ENCODE measurements at regions not wholly inside any gene's neighbourhood (a gene's known extent, or its start where the extent isn't known, plus 50 kb on each side); places are given as distances from the start of the nearest gene placed in this dataset.
"Not testable (repeated sequence)": the region's sequence is repeated elsewhere in the genome, so short reads cannot be mapped to it uniquely, and the experiment has no call there.

DNA sequence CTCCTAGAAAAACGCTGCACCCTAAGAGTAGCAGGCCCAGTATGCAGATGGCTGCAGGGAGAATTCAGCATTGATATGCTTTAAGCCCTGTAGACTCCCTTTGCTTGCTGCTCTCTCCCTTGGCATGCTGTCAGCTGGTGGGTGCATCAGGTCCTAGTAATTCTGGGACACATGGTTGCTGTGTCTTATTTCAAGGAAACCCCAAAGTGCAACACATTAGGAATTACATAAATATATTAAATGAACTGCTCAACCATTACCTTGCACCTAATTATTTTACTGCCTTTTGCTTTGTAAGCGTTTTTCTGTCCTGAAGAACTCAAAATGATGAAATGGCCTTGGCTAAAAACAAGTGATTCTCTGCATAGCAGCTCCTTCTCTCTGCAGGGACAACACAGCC, 516.3 kb downstream of the ZIC3 start:
- no peaks in the 10 kb centered on the region for H3K4me1 ChIP-seq
- H3K27me3 ChIP-seq: no peaks in the 10 kb centered on the region
- WGBS, 2 donors (ENCODE audit: low coverage in 1 of 2): 0 to 29% methylated on average over 1 to 2 of the region's 2 CpGs
- no peak overlapping the region for H3K27ac ChIP-seq
- no peak overlapping the region for H3K4me3 ChIP-seq
- no peak for ATAC-seq
- H3K9me3 ChIP-seq: no peaks in the 10 kb centered on the region
- H3K36me3 ChIP-seq: no peaks in the 10 kb centered on the region
- TF ChIP-seq POLR2A (IDR thresholded peaks at IDR 0.05) (no peak), EP300 (IDR thresholded peaks at IDR 0.05) (no peak), POLR2AphosphoS5 (IDR thresholded peaks at IDR 0.05) (no peak)
- TF ChIP-seq, protein P1, sequence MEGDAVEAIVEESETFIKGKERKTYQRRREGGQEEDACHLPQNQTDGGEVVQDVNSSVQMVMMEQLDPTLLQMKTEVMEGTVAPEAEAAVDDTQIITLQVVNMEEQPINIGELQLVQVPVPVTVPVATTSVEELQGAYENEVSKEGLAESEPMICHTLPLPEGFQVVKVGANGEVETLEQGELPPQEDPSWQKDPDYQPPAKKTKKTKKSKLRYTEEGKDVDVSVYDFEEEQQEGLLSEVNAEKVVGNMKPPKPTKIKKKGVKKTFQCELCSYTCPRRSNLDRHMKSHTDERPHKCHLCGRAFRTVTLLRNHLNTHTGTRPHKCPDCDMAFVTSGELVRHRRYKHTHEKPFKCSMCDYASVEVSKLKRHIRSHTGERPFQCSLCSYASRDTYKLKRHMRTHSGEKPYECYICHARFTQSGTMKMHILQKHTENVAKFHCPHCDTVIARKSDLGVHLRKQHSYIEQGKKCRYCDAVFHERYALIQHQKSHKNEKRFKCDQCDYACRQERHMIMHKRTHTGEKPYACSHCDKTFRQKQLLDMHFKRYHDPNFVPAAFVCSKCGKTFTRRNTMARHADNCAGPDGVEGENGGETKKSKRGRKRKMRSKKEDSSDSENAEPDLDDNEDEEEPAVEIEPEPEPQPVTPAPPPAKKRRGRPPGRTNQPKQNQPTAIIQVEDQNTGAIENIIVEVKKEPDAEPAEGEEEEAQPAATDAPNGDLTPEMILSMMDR (IDR thresholded peaks at IDR 0.05): no peak

DNA sequence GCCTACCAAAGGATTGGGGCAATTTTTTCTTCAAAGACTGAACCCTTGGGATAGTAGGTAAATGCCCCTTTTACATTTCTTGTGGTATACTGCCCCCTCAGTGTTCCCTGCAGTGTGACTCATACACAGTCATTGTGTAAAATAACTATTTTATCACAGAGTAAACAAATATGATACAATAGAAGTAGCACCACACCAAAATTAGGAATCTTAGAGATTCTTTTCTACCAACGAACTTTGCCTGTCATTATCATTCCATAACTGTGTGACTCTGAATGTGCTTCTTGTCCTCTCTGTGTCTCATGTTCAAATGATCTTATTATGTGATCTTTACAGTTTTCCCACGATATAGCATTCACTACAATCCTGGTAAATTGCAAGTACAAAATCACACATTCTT, 517.0 kb downstream of the ZIC3 start:
- no peak for ATAC-seq
- Histone ChIP-seq H3K27me3 (no peaks in the 10 kb centered on the region), H3K9me3 (no peaks in the 10 kb centered on the region), H3K4me1 (no peaks in the 10 kb centered on the region), H3K27ac (no peak overlapping the region), H3K4me3 (no peak overlapping the region), H3K36me3 (no peaks in the 10 kb centered on the region)
- 13 to 36% methylated on average over 2 of the region's 2 CpGs for WGBS, 2 donors (ENCODE audit: low coverage in 1 of 2)
- no peak for TF ChIP-seq POLR2AphosphoS5 (IDR thresholded peaks at IDR 0.05)

DNA sequence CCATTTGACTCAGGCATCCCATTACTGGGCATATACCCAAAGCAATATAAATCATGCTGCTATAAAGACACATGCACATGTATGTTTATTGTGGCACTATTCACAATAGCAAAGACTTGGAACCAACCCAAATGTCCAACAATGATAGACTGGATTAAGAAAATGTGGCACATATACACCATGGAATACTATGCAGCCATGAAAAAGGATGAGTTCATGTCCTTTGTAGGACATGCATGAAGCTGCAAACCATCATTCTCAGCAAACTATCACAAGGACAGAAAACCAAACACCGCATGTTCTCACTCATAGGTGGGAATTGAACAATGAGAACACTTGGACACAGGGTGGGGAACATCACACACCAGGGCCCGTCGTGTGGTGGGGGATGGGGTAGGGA, 545.0 kb downstream of the ZIC3 start:
- not testable (repeated sequence) for H3K36me3 ChIP-seq, H3K4me3 ChIP-seq, H3K27me3 ChIP-seq, ATAC-seq, H3K27ac ChIP-seq, H3K9me3 ChIP-seq, H3K4me1 ChIP-seq
- WGBS, 2 donors (ENCODE audit: low coverage in 1 of 2): 82% methylated on average over 3 of the region's 3 CpGs; no CpG with 5 or more reads in 1 of the 2 donors

DNA sequence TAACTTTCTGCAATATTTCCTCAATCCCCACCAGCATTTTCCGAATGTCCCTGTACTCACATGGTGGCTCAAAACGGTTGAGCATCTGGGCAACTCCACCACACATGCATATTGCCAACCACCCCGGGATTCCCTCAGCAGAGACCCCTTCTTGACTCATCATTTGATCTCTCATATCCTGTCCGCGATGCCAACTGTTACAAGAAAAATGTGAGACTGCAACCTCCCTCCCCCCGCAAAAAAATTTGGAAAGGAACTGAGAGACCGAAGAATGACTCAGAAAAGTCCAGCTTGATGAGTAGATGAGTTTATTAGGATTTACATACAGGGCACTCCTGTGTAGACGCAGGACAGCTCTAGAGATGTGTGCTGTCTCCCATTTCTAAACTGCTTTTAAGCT, 561.4 kb downstream of the ZIC3 start:
- Histone ChIP-seq H3K27me3 (no peaks in the 10 kb centered on the region), H3K36me3 (no peaks in the 10 kb centered on the region), H3K27ac (no peak overlapping the region), H3K9me3 (no peaks in the 10 kb centered on the region), H3K4me3 (no peak overlapping the region), H3K4me1 (no peaks in the 10 kb centered on the region)
- ATAC-seq: no peak
- TF ChIP-seq, protein P1 (IDR thresholded peaks at IDR 0.05): no peak
- TF ChIP-seq EP300 (IDR thresholded peaks at IDR 0.05): no peak
- TF ChIP-seq POLR2AphosphoS5 (IDR thresholded peaks at IDR 0.05): no peak
- no peak for TF ChIP-seq POLR2A (IDR thresholded peaks at IDR 0.05)
- 59 to 62% methylated on average over 7 to 8 of the region's 8 CpGs for WGBS, 2 donors (ENCODE audit: low coverage in 1 of 2)

DNA sequence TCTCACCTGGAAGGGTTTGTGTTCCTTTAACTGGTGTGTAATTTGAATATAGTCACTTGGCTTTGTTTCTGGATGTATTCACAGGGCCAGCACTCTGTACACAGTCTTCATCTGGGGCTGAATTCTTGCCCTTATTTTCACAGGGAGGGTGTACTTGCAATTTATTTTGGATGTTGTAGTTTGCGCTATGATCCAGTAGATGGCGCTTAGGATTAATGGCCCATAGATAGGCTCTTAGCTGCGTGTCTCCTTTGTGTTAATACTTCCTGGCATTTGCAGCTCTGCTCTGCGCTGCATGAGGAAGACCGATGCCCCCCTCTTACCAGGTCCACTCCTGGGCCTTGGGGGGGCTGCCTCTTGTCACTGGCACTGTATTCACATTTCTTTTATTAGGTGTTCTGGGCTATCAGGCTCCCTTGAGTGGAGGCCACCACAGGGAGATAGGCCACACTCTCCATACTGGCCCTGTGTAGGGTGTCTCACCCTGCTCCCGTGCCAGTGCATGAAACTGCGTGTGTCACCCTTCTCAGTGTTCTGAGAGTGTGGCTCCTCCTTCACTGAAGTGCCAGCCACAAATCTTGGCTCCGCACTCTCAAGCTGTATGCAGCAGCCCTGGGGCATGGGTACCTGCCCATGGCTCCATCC, 562.2 kb downstream of the ZIC3 start:
- Histone ChIP-seq H3K9me3 (no peaks in the 10 kb centered on the region), H3K36me3 (no peaks in the 10 kb centered on the region), H3K27me3 (no peaks in the 10 kb centered on the region), H3K4me1 (no peaks in the 10 kb centered on the region), H3K27ac (no peak overlapping the region), H3K4me3 (no peak overlapping the region)
- 7 to 40% methylated on average over 1 to 5 of the region's 8 CpGs for WGBS, 2 donors (ENCODE audit: low coverage in 1 of 2)
- TF ChIP-seq EP300 (IDR thresholded peaks at IDR 0.05) (no peak), POLR2AphosphoS5 (IDR thresholded peaks at IDR 0.05) (no peak), POLR2A (IDR thresholded peaks at IDR 0.05) (no peak)
- TF ChIP-seq, protein P1 (IDR thresholded peaks at IDR 0.05): peak in 2 of 4 experiments; percentile 16 to 70
- ATAC-seq: peak; percentile 61

DNA sequence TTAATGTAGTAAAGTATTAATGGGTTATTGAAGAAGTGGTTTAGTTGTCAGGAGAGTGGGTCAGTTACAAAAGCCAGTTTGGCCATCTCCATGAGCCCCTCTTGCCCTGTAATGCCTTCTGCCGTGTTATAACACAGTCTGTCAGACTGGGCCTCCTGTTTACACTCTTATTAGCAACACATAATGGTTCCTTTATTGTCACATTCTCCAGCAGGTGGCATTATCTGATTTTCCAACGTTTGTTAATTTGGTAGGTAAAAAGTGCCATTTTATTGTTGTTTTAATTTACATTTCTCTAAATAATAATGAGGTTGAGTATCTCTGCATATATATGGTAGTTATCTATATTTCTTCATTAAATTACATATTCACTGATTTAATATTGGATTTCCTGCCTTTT, 560.8 kb downstream of the FGF13 start:
- ATAC-seq: no peak
- TF ChIP-seq POLR2A (IDR thresholded peaks at IDR 0.05) (no peak), POLR2AphosphoS5 (IDR thresholded peaks at IDR 0.05) (no peak), EP300 (IDR thresholded peaks at IDR 0.05) (no peak)
- TF ChIP-seq, protein P1 (IDR thresholded peaks at IDR 0.05): no peak
- 21 to 34% methylated on average over 2 of the region's 2 CpGs for WGBS, 2 donors (ENCODE audit: low coverage in 1 of 2)

More for the DNA sequence above, 560.8 kb downstream of the FGF13 start:
- H3K4me3 ChIP-seq: no peak overlapping the region
- H3K27ac ChIP-seq: no peak overlapping the region
- H3K36me3 ChIP-seq: no peaks in the 10 kb centered on the region
- no peaks in the 10 kb centered on the region for H3K9me3 ChIP-seq
- H3K27me3 ChIP-seq: no peaks in the 10 kb centered on the region
- no peaks in the 10 kb centered on the region for H3K4me1 ChIP-seq
